ENCODE measurements at regions not wholly inside any gene's neighbourhood (a gene's known extent, or its start where the extent isn't known, plus 50 kb on each side); places are given as distances from the start of the nearest gene placed in this dataset.

GRCh38 chr7:16130111-16131110 is 290.9 kb downstream of the CRPPA start:
- intact Hi-C loops (cut with micrococcal nuclease; ENCODE audit: unreplicated experiment) = no loop called here
- in situ Hi-C loops (cut with HindIII; ENCODE audit: low pct_unique_long_range_greater_than_20kb, low sequenced_read_pairs) = no loop called here
- no peak for TF ChIP-seq POLR2AphosphoS5 (IDR thresholded peaks at IDR 0.05; ENCODE audit: low read depth, low read length)
- TF ChIP-seq TCF7L2 (IDR thresholded peaks at IDR 0.05; ENCODE audit: low read depth, low read length) = no peak
- TF ChIP-seq CTCF (IDR thresholded peaks at IDR 0.05) = no peak
- TF ChIP-seq SIN3A (IDR thresholded peaks at IDR 0.05; ENCODE audit: borderline replicate concordance, insufficient read depth, low read depth, low read length) = no peak
- TF ChIP-seq REST (IDR thresholded peaks at IDR 0.05; ENCODE audit: insufficient read depth in 1 of 2, low read depth in 2 of 2, low read length in 1 of 2) = no peak
- Histone ChIP-seq H3K36me3 (ENCODE audit: control insufficient read depth, insufficient read depth, low read length) (no peaks in the 10 kb centered on the region), H3K4me3 (ENCODE audit: low read depth in 2 of 2, low read length in 2 of 2) (no peak overlapping the region), H3K27ac (ENCODE audit: low read length) (no peak overlapping the region), H3K4me1 (ENCODE audit: control insufficient read depth, insufficient read depth, low read length) (no peaks in the 10 kb centered on the region), H3K9me3 (ENCODE audit: control insufficient read depth, insufficient read depth, low read depth, low read length) (no peaks in the 10 kb centered on the region), H3K27me3 (ENCODE audit: control insufficient read depth, insufficient read depth, low read length) (no peaks in the 10 kb centered on the region)
- ChIA-PET POLR2A (no interaction called here), CTCF (no interaction called here)
- no TSS peak for BruUV-seq (replicated peaks)
- DNase-seq (ENCODE audit: low read depth, low spot score) = no peak
- ATAC-seq = no peak

GRCh38 chr7:16129431-16130110 is 291.8 kb downstream of the CRPPA start:
- CTCF ChIA-PET = no interaction called here
- no peak for DNase-seq (ENCODE audit: low read depth, low spot score)
- no peak overlapping the region for H3K4me3 ChIP-seq (ENCODE audit: low read depth in 2 of 2, low read length in 2 of 2)
- BruUV-seq (replicated peaks) = no TSS peak
- H3K4me1 ChIP-seq (ENCODE audit: control insufficient read depth, insufficient read depth, low read length) = no peaks in the 10 kb centered on the region
- in situ Hi-C loops (cut with HindIII; ENCODE audit: low pct_unique_long_range_greater_than_20kb, low sequenced_read_pairs) = no loop called here
- intact Hi-C loops (cut with micrococcal nuclease; ENCODE audit: unreplicated experiment) = loop anchor here (2.0 kb wide), 1 partner anchor 21 kb away; no protein-coding TSS in a partner anchor
- TF ChIP-seq CTCF (IDR thresholded peaks at IDR 0.05) = no peak
- no peak for TF ChIP-seq POLR2AphosphoS5 (IDR thresholded peaks at IDR 0.05; ENCODE audit: low read depth, low read length)
- no peak for TF ChIP-seq SIN3A (IDR thresholded peaks at IDR 0.05; ENCODE audit: borderline replicate concordance, insufficient read depth, low read depth, low read length)
- no peak for TF ChIP-seq TCF7L2 (IDR thresholded peaks at IDR 0.05; ENCODE audit: low read depth, low read length)
- TF ChIP-seq REST (IDR thresholded peaks at IDR 0.05; ENCODE audit: insufficient read depth in 1 of 2, low read depth in 2 of 2, low read length in 1 of 2) = no peak
- no peaks in the 10 kb centered on the region for H3K9me3 ChIP-seq (ENCODE audit: control insufficient read depth, insufficient read depth, low read depth, low read length)
- POLR2A ChIA-PET = no interaction called here
- no peaks in the 10 kb centered on the region for H3K36me3 ChIP-seq (ENCODE audit: control insufficient read depth, insufficient read depth, low read length)
- no peaks in the 10 kb centered on the region for H3K27me3 ChIP-seq (ENCODE audit: control insufficient read depth, insufficient read depth, low read length)
- no peak for ATAC-seq
- no peak overlapping the region for H3K27ac ChIP-seq (ENCODE audit: low read length)

All from Panc1 (cell line).